Lower leg skin (tissue), 4 donors: ENCODE measurements at regions not wholly inside any gene's neighbourhood (a gene's known extent, or its start where the extent isn't known, plus 50 kb on each side); places are given as distances from the start of the nearest gene placed in this dataset.
"Not testable (repeated sequence)": the region's sequence is repeated elsewhere in the genome, so short reads cannot be mapped to it uniquely, and the experiment has no call there.

Source experiments
- DNase-seq, 2 donors: peaks; one replicate each; pipeline ENCODE4 v3.0.0-alpha.2; 2019; ENCODE audit warnings: low spot score in 2 of 2
- H3K4me3 ChIP-seq: fragments of 200-600 bp; sonication (generic); 2 replicates; pipeline ENCODE4 v1.5.1; 2017; ENCODE audit warnings: mild to moderate bottlenecking, low read depth; ENCODE audit not compliant: poor library complexity, severe bottlenecking
- POLR2A ChIP-seq, 2 donors: fragments of 450-650 bp; IDR thresholded peaks; one replicate each; pipeline ENCODE4 v1.6.1; 2016 to 2017; ENCODE audit warnings: antibody characterized with exemption in 2 of 2, mild to moderate bottlenecking in 1 of 2, moderate library complexity in 1 of 2
- WGBS, 2 donors: methylation state at CpG; one replicate each; pipeline ENCODE4 v1.1.5; 2018; 5-methylcytosine and 5-hydroxymethylcytosine counted together
- intact Hi-C: fragments of 100-400 bp; cut with DNase I; formaldehyde crosslinking; loops from one replicate; pipeline ENCODE4 v1.15.0; 2023; ENCODE audit warnings: low total_unique reads
- TF ChIP-seq, protein P1 (sequence below), 3 donors: fragments of 450-650 bp; IDR thresholded peaks; one replicate each; pipeline ENCODE4 v1.5.1; 2016; ENCODE audit warnings: antibody characterized with exemption in 3 of 3, mild to moderate bottlenecking in 3 of 3, moderate library complexity in 2 of 3

GRCh38 chr6:113248532-113248931, 608.6 kb upstream of the MARCKS start:
- intact Hi-C loops, result no loop called here
- 100% methylated on average over 2 of the region's 2 CpGs; no CpG with 5 or more reads in 1 of the 2 donors for WGBS, 2 donors
- TF ChIP-seq, protein P1, sequence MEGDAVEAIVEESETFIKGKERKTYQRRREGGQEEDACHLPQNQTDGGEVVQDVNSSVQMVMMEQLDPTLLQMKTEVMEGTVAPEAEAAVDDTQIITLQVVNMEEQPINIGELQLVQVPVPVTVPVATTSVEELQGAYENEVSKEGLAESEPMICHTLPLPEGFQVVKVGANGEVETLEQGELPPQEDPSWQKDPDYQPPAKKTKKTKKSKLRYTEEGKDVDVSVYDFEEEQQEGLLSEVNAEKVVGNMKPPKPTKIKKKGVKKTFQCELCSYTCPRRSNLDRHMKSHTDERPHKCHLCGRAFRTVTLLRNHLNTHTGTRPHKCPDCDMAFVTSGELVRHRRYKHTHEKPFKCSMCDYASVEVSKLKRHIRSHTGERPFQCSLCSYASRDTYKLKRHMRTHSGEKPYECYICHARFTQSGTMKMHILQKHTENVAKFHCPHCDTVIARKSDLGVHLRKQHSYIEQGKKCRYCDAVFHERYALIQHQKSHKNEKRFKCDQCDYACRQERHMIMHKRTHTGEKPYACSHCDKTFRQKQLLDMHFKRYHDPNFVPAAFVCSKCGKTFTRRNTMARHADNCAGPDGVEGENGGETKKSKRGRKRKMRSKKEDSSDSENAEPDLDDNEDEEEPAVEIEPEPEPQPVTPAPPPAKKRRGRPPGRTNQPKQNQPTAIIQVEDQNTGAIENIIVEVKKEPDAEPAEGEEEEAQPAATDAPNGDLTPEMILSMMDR (IDR thresholded peaks at IDR 0.05), result no peak
- TF ChIP-seq POLR2A (IDR thresholded peaks at IDR 0.05), result no peak
- DNase-seq, result no peak
- no peak overlapping the region for H3K4me3 ChIP-seq

DNA sequence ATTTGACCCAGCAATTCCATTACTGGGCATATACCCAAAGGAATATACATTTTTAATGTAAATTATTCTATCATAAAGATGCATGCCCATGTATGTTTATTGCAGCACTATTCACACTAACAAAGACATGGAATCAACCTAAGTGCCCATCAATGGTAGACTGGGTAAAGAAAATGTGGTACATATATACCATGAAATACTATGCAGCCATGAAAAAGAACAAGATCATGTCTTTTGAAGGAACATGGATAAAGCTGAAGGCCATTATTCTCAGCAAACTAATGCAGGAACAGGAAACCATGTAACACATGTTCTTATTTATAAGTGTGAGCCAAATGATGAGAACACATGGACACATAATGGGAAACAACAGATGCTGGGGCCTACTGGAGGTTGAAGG, 603.0 kb upstream of the MARCKS start:
- intact Hi-C loops, DNase-seq, H3K4me3 ChIP-seq: not testable (repeated sequence)

- intact Hi-C loops, result no loop called here
- TF ChIP-seq, protein P1 (IDR thresholded peaks at IDR 0.05), result no peak
- no peak for TF ChIP-seq POLR2A (IDR thresholded peaks at IDR 0.05)
- H3K4me3 ChIP-seq, result no peak overlapping the region
- no peak for DNase-seq
- WGBS, 2 donors, result 55 to 63% methylated on average over 1 of the region's 1 CpG
Observed at GRCh38 chr6:113258771-113259170, 598.4 kb upstream of the MARCKS start.

- intact Hi-C loops, result no loop called here
- no peak overlapping the region for H3K4me3 ChIP-seq
- no peak for TF ChIP-seq POLR2A (IDR thresholded peaks at IDR 0.05)
- TF ChIP-seq, protein P1 (IDR thresholded peaks at IDR 0.05), result no peak
- DNase-seq, result no peak
Observed at GRCh38 chr6:113271437-113271836, 585.7 kb upstream of the MARCKS start.

GRCh38 chr6:113276601-113277000, 580.5 kb upstream of the MARCKS start:
- no peak overlapping the region for H3K4me3 ChIP-seq
- TF ChIP-seq, protein P1 (IDR thresholded peaks at IDR 0.05), result no peak
- no peak for TF ChIP-seq POLR2A (IDR thresholded peaks at IDR 0.05)
- intact Hi-C loops, result no loop called here
- 51 to 55% methylated on average over 2 of the region's 2 CpGs for WGBS, 2 donors
- no peak for DNase-seq

GRCh38 chr6:113277111-113277510, 580.0 kb upstream of the MARCKS start:
- H3K4me3 ChIP-seq, result no peak overlapping the region
- TF ChIP-seq, protein P1 (IDR thresholded peaks at IDR 0.05), result no peak
- TF ChIP-seq POLR2A (IDR thresholded peaks at IDR 0.05), result no peak
- intact Hi-C loops, result no loop called here
- no peak for DNase-seq
- 95 to 98% methylated on average over 1 of the region's 1 CpG for WGBS, 2 donors
